AG09309 (cell line): ENCODE measurements at regions not wholly inside any gene's neighbourhood (a gene's known extent, or its start where the extent isn't known, plus 50 kb on each side); places are given as distances from the start of the nearest gene placed in this dataset.

Experiments
- DNase-seq: peaks from one replicate; pipeline ENCODE4 v3.0.0-alpha.2; 2010; ENCODE audit warnings: low read depth
- H3K4me3 ChIP-seq: 2 replicates; pipeline ENCODE4 v1.5.1; 2011; ENCODE audit warnings: mild to moderate bottlenecking, low read depth, low read length, moderate library complexity; ENCODE audit not compliant: control insufficient read depth
- TF ChIP-seq, protein P1 (sequence below): IDR thresholded peaks from 2 replicates; pipeline ENCODE4 v1.5.1; 2011; ENCODE audit warnings: mild to moderate bottlenecking, low read depth, low read length, inconsistent platforms; ENCODE audit not compliant: insufficient read depth, control insufficient read depth; ENCODE audit errors: missing control alignments

GRCh38 chr2:196224756-196225155 is 53.4 kb upstream of the STK17B start:
- TF ChIP-seq, protein P1, sequence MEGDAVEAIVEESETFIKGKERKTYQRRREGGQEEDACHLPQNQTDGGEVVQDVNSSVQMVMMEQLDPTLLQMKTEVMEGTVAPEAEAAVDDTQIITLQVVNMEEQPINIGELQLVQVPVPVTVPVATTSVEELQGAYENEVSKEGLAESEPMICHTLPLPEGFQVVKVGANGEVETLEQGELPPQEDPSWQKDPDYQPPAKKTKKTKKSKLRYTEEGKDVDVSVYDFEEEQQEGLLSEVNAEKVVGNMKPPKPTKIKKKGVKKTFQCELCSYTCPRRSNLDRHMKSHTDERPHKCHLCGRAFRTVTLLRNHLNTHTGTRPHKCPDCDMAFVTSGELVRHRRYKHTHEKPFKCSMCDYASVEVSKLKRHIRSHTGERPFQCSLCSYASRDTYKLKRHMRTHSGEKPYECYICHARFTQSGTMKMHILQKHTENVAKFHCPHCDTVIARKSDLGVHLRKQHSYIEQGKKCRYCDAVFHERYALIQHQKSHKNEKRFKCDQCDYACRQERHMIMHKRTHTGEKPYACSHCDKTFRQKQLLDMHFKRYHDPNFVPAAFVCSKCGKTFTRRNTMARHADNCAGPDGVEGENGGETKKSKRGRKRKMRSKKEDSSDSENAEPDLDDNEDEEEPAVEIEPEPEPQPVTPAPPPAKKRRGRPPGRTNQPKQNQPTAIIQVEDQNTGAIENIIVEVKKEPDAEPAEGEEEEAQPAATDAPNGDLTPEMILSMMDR, result no peak
- DNase-seq, result no peak
- H3K4me3 ChIP-seq, result no peak overlapping the region

DNA sequence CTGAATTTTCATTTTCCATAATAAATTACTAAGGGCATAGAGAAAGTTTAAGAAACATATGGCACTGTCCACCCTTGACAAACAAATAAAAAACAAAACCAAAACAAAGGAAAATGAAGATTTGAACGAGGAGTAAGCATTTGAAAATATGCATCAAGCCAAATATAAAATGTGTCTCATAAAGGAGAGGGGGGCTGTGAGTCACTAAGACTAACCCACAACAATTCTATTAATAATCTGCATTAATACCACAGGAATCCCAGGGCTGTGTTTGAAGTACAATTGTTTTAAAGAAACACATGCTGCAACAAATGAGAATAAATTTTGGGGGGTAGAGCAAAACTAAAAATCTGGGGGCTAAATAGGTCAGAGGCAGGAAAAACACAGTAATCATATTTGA is 53.8 kb upstream of the STK17B start:
- DNase-seq, result no peak
- H3K4me3 ChIP-seq, result no peak overlapping the region
- TF ChIP-seq, protein P1, result no peak

DNA sequence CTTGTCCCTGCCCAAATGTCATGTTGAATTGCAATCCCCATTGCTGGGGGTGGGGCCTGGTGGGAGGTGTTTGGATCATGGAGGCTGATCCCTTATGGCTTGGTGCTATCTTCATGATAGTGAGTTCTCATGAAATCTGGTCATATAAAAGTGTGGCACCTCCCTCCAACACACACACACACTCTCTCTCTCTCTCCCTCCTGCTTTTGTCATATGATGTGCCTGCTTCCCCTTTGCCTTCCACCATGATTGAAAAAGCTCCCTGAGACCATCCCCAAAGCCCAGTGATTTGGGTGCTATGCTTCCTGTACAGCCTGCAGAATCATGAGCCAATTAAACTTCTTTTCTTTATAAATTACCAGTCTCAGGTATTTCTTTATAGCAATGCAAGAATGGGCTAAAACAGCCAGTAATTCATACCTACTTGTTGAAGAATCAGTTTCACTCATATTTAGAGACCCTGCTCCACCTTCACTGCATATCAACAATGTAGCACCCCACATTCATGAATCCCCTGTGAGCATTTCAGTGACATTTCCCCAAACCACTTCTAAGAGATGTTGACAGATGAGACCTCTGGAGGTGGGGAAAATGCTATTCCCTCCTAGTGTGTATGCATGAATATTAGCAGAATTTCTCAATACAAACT is 54.8 kb upstream of the STK17B start:
- TF ChIP-seq, protein P1, result no peak
- H3K4me3 ChIP-seq, result no peak overlapping the region
- DNase-seq, result no peak

- TF ChIP-seq, protein P1, result no peak
- DNase-seq, result no peak
- no peak overlapping the region for H3K4me3 ChIP-seq
These were observed 55.3 kb upstream of the STK17B start for GRCh38 chr2:196226707-196227065.

- no peak overlapping the region for H3K4me3 ChIP-seq
- TF ChIP-seq, protein P1, result no peak
- no peak for DNase-seq
These were observed 57.6 kb upstream of the STK17B start for GRCh38 chr2:196229013-196229412.

- no peak overlapping the region for H3K4me3 ChIP-seq
- TF ChIP-seq, protein P1, result no peak
- DNase-seq, result no peak
These were observed 58.9 kb upstream of the STK17B start for GRCh38 chr2:196230061-196230854.
